ENCODE measurements at regions not wholly inside any gene's neighbourhood (a gene's known extent, or its start where the extent isn't known, plus 50 kb on each side); places are given as distances from the start of the nearest gene placed in this dataset.

DNA sequence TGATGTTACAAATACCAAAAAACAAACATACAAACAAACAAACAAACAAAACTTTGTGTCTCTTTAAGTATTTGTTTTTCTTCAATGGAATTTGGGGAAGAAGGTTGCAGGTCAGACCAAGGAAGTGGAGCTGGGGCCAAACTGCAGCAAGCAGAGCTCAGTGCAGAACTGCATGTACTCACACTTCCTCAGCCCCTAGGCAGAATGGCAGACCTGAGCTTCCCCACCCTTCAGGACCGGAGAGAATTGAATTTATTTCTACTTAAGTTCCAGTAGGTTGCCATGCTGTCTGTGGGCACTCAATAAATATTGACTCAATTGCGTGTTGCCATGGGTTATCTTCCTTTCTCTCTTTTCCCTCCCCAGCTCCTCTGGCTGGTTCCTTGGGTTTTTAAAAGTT, 173.6 kb downstream of the PTGER3 start:
- Mint-ChIP-seq H3K27ac (no peak overlapping the region), H3K36me3 (ENCODE audit: low read depth) (no peaks in the 10 kb centered on the region), H3K27me3 (ENCODE audit: insufficient read depth) (peaks cover 3% of the 10 kb centered on the region), H3K4me1 (ENCODE audit: low read depth) (no peaks in the 10 kb centered on the region), H3K9me3 (no peaks in the 10 kb centered on the region), H3K4me3 (no peak overlapping the region)
- intact Hi-C loops (cut with micrococcal nuclease) = loop anchor here (5.0 kb wide), 1 partner anchor 97 kb away; no protein-coding TSS in a partner anchor
- DNase-seq (ENCODE audit: low spot score) = no peak

DNA sequence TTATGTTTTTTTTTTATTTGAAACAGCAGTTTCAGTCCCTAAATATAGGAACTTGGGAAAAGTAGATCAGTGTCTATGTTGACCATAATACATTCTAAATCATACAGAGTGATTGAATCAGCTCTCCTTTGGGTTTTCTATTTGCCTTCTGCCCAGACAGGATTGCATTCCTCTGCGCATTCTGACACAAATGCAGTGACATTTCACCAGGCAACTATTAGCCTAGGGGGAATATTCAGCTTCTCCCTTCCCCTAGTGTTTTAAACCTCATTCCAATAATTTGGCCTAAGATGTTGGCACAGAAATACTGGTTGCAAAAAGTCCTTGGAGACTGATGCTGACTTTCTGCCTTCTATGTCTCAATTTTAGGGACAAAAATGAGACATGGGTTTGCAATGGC, 172.8 kb downstream of the PTGER3 start:
- no peaks in the 10 kb centered on the region for H3K9me3 Mint-ChIP-seq
- H3K4me1 Mint-ChIP-seq (ENCODE audit: low read depth) = no peaks in the 10 kb centered on the region
- intact Hi-C loops (cut with micrococcal nuclease) = loop anchor here (5.0 kb wide), 1 partner anchor 98 kb away; no protein-coding TSS in a partner anchor

DNA sequence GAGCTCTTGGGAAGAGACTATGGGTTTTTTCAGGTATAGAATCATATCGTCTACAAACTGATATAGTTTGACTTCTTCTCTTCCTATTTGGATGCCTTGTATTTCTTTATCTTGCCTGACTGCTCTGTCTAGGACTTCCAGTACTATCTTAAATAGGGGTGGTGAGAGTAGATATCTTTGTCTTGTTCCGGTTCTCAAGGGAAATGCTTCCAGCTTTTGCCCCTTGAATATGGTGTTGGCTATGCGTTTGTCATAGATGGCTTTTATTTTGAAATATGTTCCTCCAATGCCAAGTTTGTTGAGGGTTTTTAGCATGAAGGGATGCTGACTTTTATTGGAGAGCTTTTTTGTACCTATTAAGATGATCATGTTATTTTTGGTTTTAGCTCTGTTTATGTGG, 170.3 kb downstream of the PTGER3 start:
- H3K9me3 Mint-ChIP-seq = peaks cover 7% of the 10 kb centered on the region
- peaks cover 5% of the 10 kb centered on the region for H3K27me3 Mint-ChIP-seq (ENCODE audit: insufficient read depth)
- no peak overlapping the region for H3K4me3 Mint-ChIP-seq
- intact Hi-C loops (cut with micrococcal nuclease) = no loop called here
- no peak for DNase-seq (ENCODE audit: low spot score)
- no peaks in the 10 kb centered on the region for H3K4me1 Mint-ChIP-seq (ENCODE audit: low read depth)
- no peak overlapping the region for H3K27ac Mint-ChIP-seq
- no peaks in the 10 kb centered on the region for H3K36me3 Mint-ChIP-seq (ENCODE audit: low read depth)

More for the DNA sequence above, 172.8 kb downstream of the PTGER3 start:
- Mint-ChIP-seq H3K27me3 (ENCODE audit: insufficient read depth) (peaks cover 3% of the 10 kb centered on the region), H3K36me3 (ENCODE audit: low read depth) (no peaks in the 10 kb centered on the region), H3K27ac (no peak overlapping the region), H3K4me3 (no peak overlapping the region)
- no peak for DNase-seq (ENCODE audit: low spot score)

DNA sequence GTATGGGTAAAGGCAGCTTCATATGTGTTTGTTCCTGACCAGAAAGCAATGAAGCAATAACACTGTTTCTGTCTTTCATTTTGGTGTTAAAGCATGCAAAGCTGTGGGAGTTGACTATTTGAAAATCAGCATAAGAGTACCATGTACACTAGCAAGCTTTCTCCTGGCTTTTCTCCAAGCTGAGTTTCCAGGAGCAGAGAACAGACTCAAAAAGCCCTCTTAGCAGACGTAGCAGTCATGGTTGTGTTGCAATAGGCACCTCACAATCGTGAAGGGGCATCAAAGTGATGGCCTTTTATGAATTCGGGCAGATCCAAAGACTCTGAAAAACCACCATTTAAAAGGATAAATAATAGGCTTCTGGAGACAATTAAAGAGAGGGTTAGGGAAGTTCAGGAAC, 159.7 kb downstream of the PTGER3 start:
- Mint-ChIP-seq H3K4me3 (no peak overlapping the region), H3K4me1 (ENCODE audit: low read depth) (no peaks in the 10 kb centered on the region), H3K36me3 (ENCODE audit: low read depth) (no peaks in the 10 kb centered on the region), H3K27me3 (ENCODE audit: insufficient read depth) (peaks cover 5% of the 10 kb centered on the region), H3K9me3 (no peaks in the 10 kb centered on the region), H3K27ac (no peak overlapping the region)
- no peak for DNase-seq (ENCODE audit: low spot score)
- intact Hi-C loops (cut with micrococcal nuclease) = no loop called here

DNA sequence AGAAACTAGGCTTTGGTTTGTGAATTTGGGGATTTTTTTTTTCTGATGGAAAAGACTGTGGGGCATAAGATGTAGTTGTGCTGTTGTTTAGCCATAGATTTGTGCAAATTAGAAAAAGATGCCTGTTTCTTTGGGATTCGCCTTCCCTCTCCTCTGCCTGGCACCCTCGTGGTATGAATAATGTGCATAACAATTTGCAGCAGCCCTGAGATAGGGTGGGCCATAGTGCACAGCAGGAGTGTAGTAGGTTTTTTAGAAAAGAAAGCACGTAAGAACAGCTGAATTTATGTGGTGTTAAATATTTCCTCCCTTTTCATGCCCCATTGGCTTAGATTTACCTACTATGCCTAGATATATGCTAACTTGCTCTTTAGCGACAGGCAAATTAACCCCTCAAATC, 158.9 kb downstream of the PTGER3 start:
- H3K36me3 Mint-ChIP-seq (ENCODE audit: low read depth) = no peaks in the 10 kb centered on the region
- intact Hi-C loops (cut with micrococcal nuclease) = no loop called here
- DNase-seq (ENCODE audit: low spot score) = no peak
- no peak overlapping the region for H3K4me3 Mint-ChIP-seq
- H3K9me3 Mint-ChIP-seq = no peaks in the 10 kb centered on the region
- no peaks in the 10 kb centered on the region for H3K4me1 Mint-ChIP-seq (ENCODE audit: low read depth)
- no peak overlapping the region for H3K27ac Mint-ChIP-seq
- peaks cover 5% of the 10 kb centered on the region for H3K27me3 Mint-ChIP-seq (ENCODE audit: insufficient read depth)

DNA sequence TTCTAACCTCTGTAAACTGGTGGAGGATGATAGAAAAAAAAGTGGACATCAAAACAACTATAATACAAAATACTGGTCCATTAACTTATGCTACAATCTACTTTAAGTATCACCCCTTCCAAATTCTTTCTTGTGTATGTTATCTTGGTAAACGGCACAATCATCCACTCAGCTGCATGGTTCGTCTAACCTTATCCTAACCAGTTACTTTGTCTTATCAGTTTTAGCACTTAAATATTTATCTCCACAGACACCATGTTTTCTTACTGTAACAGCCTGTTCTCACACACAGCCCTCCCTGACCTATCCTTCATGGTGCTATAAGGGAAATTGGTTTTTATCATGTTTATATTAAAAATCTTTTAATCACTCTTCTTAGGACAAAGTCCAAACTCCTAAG, 157.2 kb downstream of the PTGER3 start:
- H3K27ac Mint-ChIP-seq = no peak overlapping the region
- H3K9me3 Mint-ChIP-seq = no peaks in the 10 kb centered on the region
- H3K27me3 Mint-ChIP-seq (ENCODE audit: insufficient read depth) = peaks cover 5% of the 10 kb centered on the region
- no peak for DNase-seq (ENCODE audit: low spot score)
- intact Hi-C loops (cut with micrococcal nuclease) = no loop called here
- H3K4me3 Mint-ChIP-seq = no peak overlapping the region
- peaks cover 7% of the 10 kb centered on the region for H3K4me1 Mint-ChIP-seq (ENCODE audit: low read depth)
- H3K36me3 Mint-ChIP-seq (ENCODE audit: low read depth) = no peaks in the 10 kb centered on the region

DNA sequence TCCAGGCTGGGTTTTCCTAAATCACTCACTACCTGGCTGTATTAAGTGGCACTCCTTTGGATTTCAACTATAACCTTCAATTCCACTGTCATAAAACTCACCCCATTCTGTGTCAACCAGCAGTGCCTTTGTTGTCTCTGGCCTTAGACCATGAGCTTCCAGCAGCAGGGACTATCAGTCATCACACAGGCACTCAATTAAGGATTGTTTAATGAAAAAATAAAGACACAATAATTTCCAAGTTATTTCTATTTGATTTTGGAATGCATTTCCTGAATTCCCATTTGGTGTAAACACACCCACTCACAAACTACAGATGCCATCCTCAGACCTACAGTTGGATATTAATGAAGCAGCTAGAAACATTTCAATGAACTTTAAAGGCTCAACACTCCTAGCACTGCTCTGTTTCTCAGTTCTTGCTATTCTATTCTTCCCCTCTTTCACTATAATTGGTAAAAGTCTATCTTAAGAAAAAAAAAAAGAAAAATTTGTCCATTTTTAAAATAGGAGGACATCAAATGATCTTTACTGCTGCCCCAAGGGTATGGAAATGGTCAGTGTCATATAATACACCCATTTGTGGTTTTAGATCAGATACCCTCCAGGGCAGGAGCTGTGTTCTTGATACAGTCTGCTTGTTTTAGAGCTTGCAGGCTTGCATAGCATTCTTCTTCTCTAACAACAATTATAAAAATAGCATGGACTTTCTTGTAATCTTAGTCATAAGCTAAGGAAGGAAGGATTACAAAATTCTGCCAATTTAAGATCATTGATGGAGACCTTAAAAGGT, 156.4 kb downstream of the PTGER3 start:
- Mint-ChIP-seq H3K4me1 (ENCODE audit: low read depth) (peaks cover 16% of the 10 kb centered on the region), H3K4me3 (no peak overlapping the region), H3K27ac (no peak overlapping the region), H3K9me3 (no peaks in the 10 kb centered on the region), H3K27me3 (ENCODE audit: insufficient read depth) (peaks cover 5% of the 10 kb centered on the region), H3K36me3 (ENCODE audit: low read depth) (no peaks in the 10 kb centered on the region)
- DNase-seq (ENCODE audit: low spot score) = no peak
- intact Hi-C loops (cut with micrococcal nuclease) = no loop called here

DNA sequence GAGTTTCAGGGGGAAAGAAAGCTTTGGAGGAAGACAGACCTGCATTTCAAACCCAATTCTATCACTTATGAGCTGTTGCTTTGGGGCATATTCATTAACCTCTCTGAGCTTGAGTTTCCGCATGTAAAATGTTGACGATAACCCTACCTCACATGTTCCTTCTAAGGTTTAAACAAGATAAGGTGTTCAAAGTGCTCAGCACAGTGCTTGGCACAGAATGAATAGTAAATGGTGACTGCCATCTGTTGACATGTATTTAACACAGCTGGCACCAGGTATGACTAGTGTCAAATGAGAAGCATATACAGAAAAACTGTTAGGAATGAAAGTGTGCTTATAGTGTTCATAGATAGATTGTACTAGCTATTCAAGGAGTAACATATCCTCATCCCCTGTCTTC, 155.5 kb downstream of the PTGER3 start:
- no peak overlapping the region for H3K27ac Mint-ChIP-seq
- H3K9me3 Mint-ChIP-seq = no peaks in the 10 kb centered on the region
- no peak overlapping the region for H3K4me3 Mint-ChIP-seq
- peaks cover 16% of the 10 kb centered on the region for H3K4me1 Mint-ChIP-seq (ENCODE audit: low read depth)
- H3K27me3 Mint-ChIP-seq (ENCODE audit: insufficient read depth) = peaks cover 4% of the 10 kb centered on the region
- H3K36me3 Mint-ChIP-seq (ENCODE audit: low read depth) = no peaks in the 10 kb centered on the region
- intact Hi-C loops (cut with micrococcal nuclease) = no loop called here
- no peak for DNase-seq (ENCODE audit: low spot score)

DNA sequence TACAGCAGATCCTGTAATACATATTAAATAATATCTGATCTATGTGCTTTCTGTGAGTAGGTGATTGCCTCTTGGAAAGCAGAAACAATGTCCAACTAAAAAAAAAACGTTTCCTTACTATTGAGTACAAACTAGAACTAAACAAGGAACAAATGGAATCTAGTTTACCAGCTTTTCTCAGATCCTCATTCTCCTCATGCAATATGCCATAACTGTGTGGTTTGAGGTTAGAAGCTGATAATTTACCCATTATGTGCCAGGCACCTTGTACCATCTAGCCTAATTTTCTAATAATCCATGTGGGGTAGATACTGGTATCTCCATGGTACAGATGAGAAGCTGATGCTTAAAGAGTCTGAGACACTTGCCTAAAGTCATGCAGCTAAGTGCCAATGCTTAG, 154.7 kb downstream of the PTGER3 start:
- no peaks in the 10 kb centered on the region for H3K36me3 Mint-ChIP-seq (ENCODE audit: low read depth)
- no peak overlapping the region for H3K4me3 Mint-ChIP-seq
- peaks cover 2% of the 10 kb centered on the region for H3K27me3 Mint-ChIP-seq (ENCODE audit: insufficient read depth)
- peaks cover 16% of the 10 kb centered on the region for H3K4me1 Mint-ChIP-seq (ENCODE audit: low read depth)
- intact Hi-C loops (cut with micrococcal nuclease) = no loop called here
- no peak for DNase-seq (ENCODE audit: low spot score)
- no peaks in the 10 kb centered on the region for H3K9me3 Mint-ChIP-seq
- no peak overlapping the region for H3K27ac Mint-ChIP-seq

DNA sequence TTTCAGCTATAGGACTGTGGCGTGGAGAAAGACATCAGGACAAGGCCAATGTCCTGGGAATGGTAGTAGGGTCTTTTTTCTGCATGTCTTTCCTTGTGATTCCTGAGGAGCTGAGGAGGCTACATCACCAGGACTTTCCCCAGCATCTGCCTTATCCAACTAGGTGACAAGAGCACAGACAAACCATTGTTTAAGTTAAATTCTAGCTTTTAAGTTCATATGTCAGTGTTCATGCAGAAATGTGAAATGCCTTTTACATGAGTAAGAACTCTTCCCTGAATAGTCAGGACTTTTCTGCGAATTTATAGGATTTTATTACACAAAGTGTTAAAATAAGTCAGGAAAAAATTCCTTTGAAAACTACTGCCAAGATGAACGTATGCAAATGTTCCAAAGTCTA, 154.2 kb downstream of the PTGER3 start:
- Mint-ChIP-seq H3K9me3 (no peaks in the 10 kb centered on the region), H3K4me3 (no peak overlapping the region), H3K36me3 (ENCODE audit: low read depth) (no peaks in the 10 kb centered on the region), H3K4me1 (ENCODE audit: low read depth) (peaks cover 16% of the 10 kb centered on the region), H3K27ac (no peak overlapping the region), H3K27me3 (ENCODE audit: insufficient read depth) (no peaks in the 10 kb centered on the region)
- intact Hi-C loops (cut with micrococcal nuclease) = no loop called here
- no peak for DNase-seq (ENCODE audit: low spot score)

DNA sequence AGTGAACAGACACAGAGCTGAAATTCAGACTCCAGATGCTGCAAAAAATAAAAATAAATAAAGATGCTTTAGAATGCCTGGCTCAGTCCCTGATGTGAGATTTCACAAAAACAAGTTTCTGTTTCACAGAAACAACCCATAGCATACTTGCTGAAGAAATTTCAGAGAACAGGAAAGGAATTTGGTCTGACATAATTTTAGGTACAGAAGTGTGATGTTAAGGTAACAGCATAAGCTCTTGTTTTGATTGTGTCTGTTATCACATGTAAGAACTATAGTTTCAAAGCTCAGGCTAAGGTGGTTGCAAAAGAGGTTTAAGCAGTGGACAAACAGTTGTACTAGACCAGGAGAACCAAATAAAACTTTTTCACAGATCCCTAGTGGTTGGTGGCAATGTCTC, 152.1 kb downstream of the PTGER3 start:
- Mint-ChIP-seq H3K4me3 (no peak overlapping the region), H3K27ac (peak overlapping the region; percentile 6), H3K36me3 (ENCODE audit: low read depth) (no peaks in the 10 kb centered on the region), H3K9me3 (no peaks in the 10 kb centered on the region), H3K27me3 (ENCODE audit: insufficient read depth) (no peaks in the 10 kb centered on the region), H3K4me1 (ENCODE audit: low read depth) (peaks cover 16% of the 10 kb centered on the region)
- intact Hi-C loops (cut with micrococcal nuclease) = loop anchor here (5.0 kb wide), 1 partner anchor 208 kb away; no protein-coding TSS in a partner anchor
- no peak for DNase-seq (ENCODE audit: low spot score)

DNA sequence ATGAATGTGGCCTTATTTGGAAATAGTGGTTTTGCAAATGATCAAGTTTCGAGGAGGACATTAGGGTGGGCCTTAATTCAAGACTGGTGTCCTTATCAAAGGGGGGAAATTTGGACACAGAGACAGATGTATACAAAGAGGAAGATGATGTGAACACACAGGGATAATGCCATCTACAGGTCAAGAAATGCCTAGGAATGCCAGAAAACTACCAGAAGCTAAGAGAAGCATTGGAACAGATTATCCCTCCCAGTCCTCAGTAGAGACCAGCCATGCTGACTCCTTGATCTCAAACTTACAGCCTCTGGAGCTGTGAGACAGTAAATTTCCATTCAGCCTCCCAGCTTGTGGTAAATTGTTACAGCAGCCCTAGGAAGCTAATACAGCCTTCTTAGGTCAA, 151.4 kb downstream of the PTGER3 start:
- Mint-ChIP-seq H3K36me3 (ENCODE audit: low read depth) (no peaks in the 10 kb centered on the region), H3K27me3 (ENCODE audit: insufficient read depth) (no peaks in the 10 kb centered on the region), H3K27ac (no peak overlapping the region), H3K9me3 (no peaks in the 10 kb centered on the region), H3K4me3 (no peak overlapping the region), H3K4me1 (ENCODE audit: low read depth) (peaks cover 16% of the 10 kb centered on the region)
- intact Hi-C loops (cut with micrococcal nuclease) = loop anchor here (5.0 kb wide), 1 partner anchor 209 kb away; no protein-coding TSS in a partner anchor
- DNase-seq (ENCODE audit: low spot score) = no peak

DNA sequence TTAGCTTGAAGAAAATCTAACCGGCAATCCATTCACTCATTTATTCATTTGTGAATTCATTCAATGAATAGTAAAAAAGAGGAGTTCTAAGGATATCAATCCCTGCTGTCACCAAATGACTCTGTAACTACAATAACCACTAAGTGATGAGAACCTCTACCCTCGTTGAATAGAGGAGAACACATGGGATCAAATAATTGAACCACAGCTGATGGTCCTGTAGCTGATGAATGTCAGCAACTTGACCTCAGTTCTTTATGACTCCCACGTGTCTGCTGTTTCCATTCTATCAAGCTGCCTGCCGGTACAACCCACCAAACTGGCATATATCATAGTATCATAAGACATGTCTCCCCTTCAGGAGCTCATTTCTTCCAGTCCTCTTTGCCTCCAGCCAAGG, 150.3 kb downstream of the PTGER3 start:
- Mint-ChIP-seq H3K4me3 (no peak overlapping the region), H3K9me3 (no peaks in the 10 kb centered on the region), H3K27ac (no peak overlapping the region), H3K27me3 (ENCODE audit: insufficient read depth) (no peaks in the 10 kb centered on the region), H3K36me3 (ENCODE audit: low read depth) (no peaks in the 10 kb centered on the region), H3K4me1 (ENCODE audit: low read depth) (peaks cover 16% of the 10 kb centered on the region)
- DNase-seq (ENCODE audit: low spot score) = no peak
- intact Hi-C loops (cut with micrococcal nuclease) = loop anchor here (5.0 kb wide), 1 partner anchor 210 kb away; no protein-coding TSS in a partner anchor
